Kidney tubule cell (primary cell): ENCODE measurements at regions not wholly inside any gene's neighbourhood (a gene's known extent, or its start where the extent isn't known, plus 50 kb on each side); places are given as distances from the start of the nearest gene placed in this dataset.
"Not testable (repeated sequence)": the region's sequence is repeated elsewhere in the genome, so short reads cannot be mapped to it uniquely, and the experiment has no call there.

Source experiments
- DNase-seq: peaks from one replicate; pipeline ENCODE4 v3.0.0-alpha.2; 2018; ENCODE audit warnings: low spot score

DNA sequence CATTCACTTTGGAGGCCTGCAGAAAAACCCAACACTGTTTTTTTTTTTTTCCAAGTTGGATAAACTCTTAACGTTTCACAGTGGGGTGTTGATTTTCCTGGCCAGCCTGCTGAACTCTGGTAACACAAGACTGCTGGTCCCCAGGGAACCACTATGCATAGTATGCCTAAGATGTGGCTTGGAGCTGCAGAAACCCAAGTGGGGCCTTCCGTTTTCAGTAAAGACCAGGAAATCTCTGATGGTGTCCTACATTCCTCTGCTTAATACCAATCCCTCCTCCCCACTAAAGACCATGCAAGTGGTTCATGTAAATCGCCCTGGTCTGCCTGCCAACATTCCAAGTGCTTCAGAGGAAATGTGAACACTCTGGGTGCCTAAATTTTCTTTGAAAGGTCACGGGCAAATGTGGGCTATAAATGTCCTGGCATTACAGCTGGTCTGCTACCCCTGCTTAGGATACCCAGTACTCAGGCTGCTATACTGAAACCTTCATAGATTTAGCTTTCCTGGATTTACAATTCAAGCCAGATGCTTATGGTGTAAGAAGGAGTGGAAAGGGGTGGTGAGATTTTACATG, 615.4 kb downstream of the MAFB start:
- no peak for DNase-seq

DNA sequence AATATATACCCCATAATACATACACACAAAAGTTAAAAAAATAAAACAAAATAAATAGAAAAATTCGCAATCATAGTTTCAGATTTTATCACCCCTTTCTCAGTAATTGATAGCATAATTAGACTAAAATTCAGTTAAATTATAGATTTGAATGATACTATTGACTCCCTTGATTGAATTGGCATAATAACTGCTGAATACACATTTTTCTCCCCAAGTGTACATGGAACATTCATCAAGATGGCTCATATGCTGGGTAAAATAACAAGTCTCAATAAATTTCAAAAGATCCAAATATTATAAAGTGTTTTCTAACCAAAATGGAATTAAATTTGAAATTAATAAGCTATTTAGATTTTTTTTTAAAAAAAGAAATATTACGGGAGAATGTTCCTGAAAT, 616.1 kb downstream of the MAFB start:
- DNase-seq = no peak

DNA sequence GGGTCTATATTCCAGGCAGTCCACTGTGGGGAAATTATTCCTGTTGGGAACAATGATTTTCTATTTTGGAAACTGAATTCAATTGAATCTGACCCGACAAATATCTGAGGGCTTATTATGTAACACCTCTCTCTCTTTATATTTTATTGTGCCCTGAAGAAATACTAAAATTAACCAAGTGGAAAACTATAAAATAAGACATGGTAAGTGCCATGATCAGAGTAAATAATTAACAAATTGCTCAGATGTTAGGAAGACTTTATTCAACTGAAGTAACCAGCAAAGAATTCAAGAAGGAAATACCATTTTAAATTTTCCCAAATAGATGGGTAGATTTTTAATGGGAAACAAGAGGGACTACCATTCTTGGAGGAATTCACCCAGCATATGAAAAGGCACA, 632.9 kb downstream of the MAFB start:
- peak; percentile 79 for DNase-seq

DNA sequence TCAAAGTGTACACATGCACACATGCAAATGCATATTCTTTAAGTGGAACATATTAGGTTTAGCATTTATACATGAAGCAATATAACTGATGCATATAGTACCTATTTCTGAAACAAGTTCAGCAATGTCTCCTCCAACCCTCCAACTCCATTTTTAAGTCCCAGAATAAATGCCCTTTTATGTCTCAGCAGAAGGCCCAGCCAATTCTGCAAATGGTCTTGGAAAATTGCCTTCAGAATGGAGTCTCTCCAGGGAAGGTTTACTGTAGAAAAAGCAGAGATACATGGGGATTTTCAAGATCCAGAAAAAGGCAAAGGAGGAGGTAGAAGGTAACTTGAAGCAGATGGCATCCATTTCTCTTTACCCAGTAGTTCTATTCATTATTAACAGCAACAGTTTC, 633.3 kb downstream of the MAFB start:
- no peak for DNase-seq

DNA sequence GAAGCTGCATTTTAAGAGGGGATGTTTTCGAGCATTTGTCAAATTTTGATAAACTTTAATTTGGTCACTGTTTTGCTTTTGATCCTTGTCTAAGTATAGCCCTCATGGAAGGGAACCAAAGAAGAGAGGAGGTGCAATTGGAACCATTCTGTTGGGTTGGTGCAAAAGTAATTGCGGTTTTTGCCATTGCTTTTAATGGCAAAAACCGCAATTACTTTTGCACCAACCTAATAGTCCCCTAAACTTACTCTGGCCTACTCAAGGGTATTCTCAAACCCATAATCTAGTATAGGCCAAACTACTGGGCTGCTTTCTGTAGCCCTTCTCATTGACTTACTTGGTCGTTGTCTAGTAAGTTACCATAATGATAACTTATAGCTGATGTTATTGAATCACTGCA, 634.7 kb downstream of the MAFB start:
- no peak for DNase-seq

DNA sequence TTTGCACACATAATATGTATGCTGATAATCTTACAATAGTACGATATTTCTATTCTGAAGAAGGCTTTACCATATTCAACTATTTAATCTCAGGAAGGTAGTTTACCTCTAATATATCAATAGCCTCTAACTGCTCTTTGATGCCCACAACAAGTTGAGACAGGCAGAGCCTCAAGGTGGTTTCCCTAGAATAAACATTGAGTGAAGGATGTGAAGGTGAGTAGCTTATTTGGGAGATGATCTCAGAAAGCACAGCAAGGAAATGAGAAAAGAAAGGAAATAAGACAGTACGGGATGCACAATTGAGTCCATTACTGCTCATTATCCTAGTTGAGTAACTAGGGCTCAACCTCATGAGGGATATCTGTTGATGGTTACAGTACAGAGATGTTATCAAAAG, 638.4 kb downstream of the MAFB start:
- DNase-seq = no peak

DNA sequence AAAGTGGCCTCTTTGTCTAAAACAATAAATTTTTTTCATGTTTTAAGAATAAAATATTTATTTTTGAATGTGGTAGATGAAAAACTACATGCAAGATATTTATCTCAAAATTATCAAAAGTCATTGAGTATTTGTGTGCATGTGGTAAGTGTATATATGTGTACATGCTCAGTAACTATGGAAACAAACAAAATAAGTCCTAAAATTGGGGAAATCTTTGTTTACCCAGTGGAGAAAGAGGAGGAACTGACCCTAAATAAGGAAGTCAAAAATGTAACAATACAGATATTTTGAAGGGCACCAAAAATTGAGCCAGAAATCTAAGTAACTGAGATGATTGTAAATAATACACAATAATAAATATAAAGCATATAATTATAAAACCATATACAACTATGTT, 639.2 kb downstream of the MAFB start:
- no peak for DNase-seq

DNA sequence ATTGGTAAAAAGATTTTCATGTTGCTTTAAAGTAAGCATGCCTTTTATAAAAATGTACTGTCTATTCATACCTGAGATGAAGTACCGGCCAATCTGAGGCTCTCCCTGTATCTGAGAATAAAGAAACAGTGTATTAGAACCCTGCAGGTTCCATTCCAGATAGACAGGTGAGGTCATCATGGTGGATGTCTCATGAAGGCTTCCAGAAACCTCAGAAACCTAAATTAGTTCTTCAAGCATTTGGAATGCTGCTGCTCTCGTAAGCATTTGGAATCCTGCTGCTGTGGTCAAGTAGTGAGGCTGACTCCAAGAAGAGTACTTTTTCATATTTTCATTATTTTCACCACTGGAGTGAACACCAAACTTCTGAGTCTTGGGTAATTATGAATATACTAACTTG, 642.3 kb downstream of the MAFB start:
- DNase-seq = peak; percentile 33

DNA sequence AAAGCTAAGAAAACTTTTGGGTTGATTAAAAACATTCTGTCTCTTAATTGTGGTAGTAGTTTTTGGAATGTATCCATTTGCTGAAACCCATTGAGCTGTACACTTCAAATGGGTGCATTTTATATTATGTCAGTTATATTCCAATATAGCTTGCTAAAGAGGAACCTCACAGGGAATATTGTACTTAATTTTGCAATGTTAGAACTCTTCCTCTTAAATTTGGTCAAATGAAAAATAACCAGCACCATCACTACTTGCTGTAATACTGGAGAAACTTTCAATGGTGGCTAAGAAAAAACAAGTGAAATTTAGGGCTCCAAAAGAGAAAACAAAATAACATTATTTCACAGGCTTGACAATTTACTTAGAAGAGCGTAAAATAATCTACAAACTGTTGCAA, 651.5 kb downstream of the MAFB start:
- no peak for DNase-seq

DNA sequence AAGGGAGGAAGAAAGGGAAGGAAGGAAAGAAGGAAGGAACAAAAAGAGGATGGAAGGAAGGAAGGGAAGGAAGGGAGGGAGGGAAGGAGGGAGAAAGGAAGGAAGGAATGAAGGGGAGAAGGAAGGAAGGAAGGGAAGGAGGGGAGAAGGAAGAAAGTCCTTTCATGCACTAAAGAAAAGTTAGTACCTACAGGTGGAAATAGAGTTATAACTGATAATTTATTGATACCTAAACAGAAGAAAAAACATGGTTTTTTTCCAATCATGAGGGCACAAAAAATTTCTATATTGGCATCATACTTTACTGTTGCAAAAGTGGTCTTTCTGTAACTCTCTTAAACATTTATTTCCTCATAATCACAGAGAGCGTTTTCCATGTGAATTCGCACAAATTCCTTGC, 659.4 kb downstream of the MAFB start:
- DNase-seq = no peak

DNA sequence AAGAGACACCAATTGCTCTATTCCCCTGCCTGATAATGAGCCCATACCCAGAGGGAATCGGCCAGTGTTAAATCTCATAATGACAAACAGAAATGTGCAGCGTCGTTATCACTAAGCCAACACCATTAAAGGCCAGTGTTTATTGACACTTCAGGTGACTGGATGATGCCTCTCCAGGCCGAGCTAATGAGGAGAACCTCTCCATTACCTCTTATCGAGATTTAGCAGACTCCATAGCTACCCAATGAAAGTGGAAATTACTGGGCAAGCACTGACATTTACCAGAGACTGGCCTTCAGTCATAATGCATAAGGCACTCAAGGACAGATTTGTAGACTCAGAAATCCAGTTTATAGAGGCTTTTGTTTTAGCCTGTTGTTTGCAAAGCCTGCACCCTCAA, 669.5 kb downstream of the MAFB start:
- no peak for DNase-seq

DNA sequence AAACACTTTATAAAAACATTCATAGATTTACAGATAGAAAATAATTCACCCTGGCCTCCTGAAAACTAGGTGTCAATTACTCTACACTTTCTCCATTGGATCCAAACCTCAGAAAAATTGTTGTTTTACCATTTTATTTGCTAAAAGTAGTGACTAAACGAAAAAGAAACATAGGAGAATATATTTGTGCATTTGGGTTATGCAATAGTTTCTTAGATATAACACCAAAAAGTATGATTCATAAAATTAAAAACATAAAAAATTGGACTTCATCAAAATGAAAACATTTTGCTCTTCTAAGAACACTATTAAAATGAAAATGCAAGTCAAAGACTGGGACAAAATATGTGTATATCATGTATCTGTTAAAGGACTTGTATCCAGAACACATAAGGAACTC, 671.3 kb downstream of the MAFB start:
- no peak for DNase-seq

DNA sequence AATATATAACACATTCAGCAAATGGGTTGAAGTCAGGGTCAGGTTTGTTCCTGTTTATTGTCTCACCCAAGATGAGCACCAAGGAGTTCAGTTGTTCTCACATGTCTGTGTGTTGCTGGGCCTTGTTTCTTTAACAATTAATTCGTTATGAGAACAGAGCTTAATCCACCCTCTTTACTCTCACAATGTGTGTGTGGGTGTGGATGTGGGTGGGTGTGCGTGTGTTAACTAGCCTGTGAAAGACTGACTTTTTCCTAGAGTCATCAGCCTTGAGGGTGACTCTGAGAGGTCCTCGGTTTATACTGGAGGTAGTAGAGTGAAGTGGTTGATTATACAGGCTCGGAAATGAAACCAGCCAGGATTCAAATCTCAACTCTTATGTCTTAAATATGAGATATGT, 672.1 kb downstream of the MAFB start:
- DNase-seq = no peak

DNA sequence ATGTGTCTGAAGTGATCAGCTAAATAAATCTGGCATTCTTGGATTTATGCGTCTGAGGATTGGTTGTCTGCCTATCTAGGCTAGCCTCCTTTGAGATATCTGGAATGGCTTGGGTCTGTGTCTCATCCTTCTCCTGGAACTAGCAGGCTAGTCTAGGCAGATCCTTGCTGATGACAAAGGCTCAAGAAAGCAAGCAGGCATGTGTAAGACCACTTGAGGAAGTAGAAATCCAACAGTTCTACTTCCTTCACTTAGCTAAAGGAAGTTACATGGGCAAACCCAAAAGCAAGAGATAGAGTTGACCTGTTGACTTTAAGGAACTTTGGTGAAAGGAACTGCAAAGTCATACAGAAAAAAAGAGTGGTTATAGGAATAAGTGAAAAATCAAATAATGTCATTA, 672.6 kb downstream of the MAFB start:
- DNase-seq = no peak

DNA sequence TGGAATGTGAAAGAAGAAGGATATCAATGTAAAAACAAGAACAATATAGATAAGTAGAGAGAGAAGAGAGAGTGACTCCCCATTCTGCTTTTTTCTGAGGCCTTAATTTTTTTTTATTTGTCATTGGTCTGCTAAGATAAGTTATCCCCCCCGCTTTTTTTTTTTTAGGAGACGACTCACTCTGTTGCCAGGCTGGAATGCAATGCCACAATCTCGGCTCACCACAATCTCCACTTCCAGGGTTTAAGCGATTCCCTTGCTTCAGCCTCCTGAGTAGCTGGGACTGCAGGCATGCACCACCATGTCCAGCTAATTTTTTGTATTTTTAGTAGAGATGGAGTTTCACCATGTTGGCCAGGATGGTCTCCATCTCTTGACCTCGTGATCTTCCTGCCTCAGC, 677.0 kb downstream of the MAFB start:
- DNase-seq = peak; percentile 8

DNA sequence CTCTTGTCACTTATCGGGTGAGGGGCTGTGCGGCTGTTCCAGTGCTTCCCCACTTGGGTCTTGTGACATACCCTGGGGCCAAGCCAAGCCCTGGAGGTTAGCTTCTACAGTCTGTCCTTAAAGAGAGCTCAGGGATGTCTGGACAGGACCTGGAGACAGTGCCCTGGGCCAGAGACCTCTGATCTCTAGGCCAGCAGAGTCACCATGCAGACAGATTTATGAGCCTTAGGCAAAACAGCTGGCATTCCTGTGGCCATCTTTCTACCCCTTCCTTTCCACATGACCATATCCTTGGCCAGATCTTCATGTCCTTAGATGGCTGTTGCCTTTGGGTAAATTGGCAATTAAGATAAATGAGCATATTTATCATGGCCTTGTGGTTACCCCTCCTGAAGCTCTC, 678.6 kb downstream of the MAFB start:
- peak; percentile 20 for DNase-seq

DNA sequence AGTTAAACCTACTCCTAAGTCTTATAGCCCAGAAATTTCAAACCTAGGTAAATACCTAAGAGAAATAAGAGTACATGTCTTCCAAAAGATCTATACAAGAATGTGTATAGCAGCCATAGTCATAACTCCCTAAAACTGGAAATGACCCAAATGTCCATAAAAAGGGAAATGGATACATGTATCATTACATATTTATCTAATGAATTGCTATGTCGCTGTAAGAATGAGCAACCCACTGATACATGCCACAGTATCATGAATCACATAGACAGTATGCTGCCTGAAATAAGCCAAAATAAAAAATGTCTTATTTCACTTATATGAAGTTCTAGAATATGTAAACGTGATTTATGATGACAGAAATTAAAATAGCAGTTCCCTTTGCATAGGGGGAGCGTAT, 679.5 kb downstream of the MAFB start:
- DNase-seq = no peak

DNA sequence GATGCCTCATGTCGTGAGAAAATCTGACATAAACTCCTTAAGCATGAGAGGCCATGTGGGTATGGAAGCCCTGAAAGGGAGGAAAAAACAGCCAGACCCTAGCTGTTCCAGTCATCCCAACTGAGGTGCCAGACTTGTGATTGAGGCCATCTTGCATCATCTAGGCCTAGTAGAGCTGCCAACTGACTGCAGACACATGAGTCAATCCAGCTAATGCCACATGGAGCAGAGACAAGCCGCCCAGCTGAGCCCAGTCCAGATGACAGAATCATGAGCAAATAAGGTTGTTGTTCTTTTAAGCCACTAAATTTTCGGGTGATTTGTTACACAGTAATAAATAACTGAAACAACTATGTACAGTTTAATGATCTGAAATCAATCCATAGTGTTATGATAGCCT, 680.9 kb downstream of the MAFB start:
- peak; percentile 58 for DNase-seq

DNA sequence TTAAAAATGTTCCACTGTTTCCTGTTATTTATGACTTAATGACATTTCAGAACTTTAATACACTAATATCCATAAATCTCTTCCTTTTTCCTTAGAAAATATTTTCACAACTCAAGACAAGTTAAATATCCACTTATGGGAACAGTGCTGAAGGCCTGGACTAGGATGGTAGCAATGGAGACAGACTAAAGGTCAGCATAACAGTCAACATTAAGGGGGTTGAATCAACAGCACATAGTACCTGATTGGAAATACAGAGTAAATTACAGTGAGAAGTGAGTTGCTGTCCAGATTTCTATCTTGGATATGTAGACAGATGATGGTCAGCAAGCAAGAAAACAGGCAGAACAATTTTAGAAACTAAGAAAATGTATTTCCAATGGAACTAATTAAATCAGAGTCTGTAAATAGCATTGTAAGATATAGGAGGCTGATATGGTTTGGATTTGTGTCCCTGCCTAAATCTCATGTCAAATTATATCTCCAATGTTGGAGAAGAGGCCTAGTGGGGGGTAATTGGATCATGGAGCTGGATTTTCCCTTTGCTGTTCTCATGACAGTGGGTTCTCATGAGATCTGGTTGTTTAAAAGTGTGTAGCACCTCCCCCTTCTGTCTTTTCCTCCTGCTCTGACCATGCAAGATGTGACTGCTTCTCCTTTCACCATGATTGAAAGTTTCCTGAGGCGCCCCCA, 682.7 kb downstream of the MAFB start:
- no peak for DNase-seq

DNA sequence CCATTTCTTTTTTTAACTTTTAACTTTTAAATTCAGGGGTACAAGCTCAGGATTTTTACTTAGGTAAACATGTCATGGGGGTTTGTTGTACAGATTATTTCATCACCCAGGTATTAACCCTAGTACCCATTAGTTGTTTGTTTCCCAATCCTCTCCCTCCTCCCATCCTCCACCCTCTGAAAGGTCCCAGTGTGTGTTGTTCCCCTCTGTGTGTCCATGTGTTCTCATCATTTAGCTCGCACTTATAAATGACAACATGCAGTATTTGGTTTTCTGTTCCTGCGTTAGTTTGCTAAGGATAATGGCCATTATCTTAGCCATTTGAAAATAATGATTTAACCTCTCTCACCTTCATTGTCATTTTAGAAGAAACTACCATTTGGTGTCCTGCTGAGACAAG, 684.9 kb downstream of the MAFB start:
- DNase-seq = not testable (repeated sequence)

DNA sequence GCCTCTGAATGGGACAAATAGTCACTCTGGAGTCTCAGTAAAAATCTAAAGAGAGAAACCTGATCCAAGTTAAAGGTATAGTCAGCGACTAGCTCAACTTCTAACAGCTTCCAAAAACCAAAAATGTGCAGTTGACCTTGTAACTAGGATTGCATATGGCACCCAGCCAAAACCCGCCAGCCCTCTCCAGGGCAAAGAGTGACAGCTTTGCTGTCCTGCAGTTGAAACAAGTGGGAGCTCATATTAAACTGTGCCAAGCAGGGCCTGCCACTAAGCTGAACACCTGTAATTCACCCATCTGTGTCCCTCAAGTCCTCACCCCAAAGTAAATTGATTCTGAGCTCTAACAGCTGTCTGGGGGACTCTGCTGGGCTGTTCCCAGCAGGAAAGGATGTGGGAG, 695.3 kb downstream of the MAFB start:
- no peak for DNase-seq

DNA sequence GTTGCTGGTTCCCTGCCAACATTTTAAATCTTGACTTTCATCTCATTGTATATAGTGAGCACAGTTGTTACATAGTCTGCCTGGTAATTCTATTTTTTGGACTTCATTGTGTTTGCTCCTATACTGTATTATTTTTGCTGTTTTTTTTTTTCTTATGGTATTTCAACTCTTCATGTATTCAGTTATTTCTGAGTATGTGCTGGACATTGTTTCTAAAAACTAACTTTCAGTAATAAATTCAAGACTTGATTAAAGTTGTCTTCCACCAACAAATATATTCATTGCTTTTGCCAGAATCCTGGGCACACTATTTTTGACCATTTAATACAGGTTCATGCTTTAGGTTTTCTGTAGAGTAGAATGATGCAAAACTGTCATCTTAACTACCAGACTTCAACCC, 698.3 kb downstream of the MAFB start:
- no peak for DNase-seq

DNA sequence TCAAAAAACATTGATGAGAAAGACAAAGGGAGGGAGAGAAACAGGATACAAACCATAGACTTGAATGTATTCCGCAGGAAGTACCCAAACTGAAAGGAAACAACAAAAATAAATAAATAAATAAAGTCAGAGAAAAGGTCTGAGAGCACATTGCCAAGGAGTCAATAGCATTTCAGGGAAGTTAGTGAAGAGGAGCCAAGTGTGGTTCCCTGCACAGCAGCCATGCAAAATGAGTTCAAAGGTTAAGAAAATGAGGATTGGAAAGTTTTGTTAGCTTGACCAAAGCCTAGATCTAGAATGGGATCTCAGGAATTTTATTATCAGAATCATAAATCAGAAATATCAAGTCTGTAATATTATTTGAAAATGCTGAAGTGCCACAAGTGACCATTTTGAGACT, 700.0 kb downstream of the MAFB start:
- DNase-seq = no peak

DNA sequence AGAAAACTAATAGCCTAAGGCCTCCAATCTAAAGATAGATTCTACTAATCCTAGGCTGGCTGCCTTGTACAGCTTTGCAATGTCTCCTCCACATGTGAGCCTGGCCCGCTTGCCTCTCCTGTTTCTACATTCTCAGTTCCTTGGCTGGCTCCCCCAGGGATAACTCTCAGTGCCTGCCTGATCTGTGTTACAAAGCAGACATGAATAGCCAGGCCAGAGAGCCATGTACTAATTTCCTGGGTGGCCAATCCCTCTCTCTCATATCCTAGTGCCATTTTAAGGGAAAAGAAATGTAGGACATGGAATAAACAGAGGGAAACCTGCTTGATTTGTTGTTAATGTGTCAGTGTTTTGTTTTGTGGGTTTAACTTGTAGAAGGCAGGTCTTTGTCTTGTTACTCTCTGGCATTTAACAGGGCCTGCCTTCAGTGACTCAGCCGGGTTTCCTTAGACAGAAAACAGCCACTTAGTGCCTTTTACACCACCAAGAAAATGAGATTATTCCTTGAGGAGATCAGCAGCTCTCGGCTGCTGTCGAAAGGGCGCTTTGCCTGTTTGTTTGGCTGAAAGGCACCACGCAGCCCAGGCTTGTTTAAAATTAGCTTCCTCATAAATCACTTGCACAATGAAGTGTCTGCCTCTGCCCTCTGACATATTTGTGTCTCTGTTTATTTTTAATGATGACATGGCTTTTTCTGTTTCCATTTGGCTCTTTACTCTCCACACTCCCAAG, 702.7 kb downstream of the MAFB start:
- DNase-seq = peak; percentile 56
